ENCODE measurements at regions not wholly inside any gene's neighbourhood (a gene's known extent, or its start where the extent isn't known, plus 50 kb on each side); places are given as distances from the start of the nearest gene placed in this dataset.
"Not testable (repeated sequence)": the region's sequence is repeated elsewhere in the genome, so short reads cannot be mapped to it uniquely, and the experiment has no call there.

- not testable (repeated sequence) for TF ChIP-seq POLR2AphosphoS5, POLR2A, TAF1, POU2F2 (IDR thresholded peaks at IDR 0.05; ENCODE audit: low read depth, low read length)
Observed at GRCh38 chr13:21290442-21291002, 114.1 kb downstream of the MRPL57 start.

Measured in GM12891 (cell line).